ENCODE measurements at regions not wholly inside any gene's neighbourhood (a gene's known extent, or its start where the extent isn't known, plus 50 kb on each side); places are given as distances from the start of the nearest gene placed in this dataset.
"Not testable (repeated sequence)": the region's sequence is repeated elsewhere in the genome, so short reads cannot be mapped to it uniquely, and the experiment has no call there.

- Mint-ChIP-seq H3K9me3 (peaks cover 5% of the 10 kb centered on the region), H3K36me3 (ENCODE audit: low read depth) (no peaks in the 10 kb centered on the region), H3K4me3 (no peak overlapping the region), H3K4me1 (peaks cover 9% of the 10 kb centered on the region), H3K27ac (no peak overlapping the region), H3K27me3 (no peaks in the 10 kb centered on the region)
- no peak for DNase-seq
- ATAC-seq (ENCODE audit: low read depth), result no peak
- ChIA-PET CTCF (no interaction called here), POLR2A (no interaction called here)
- TF ChIP-seq CTCF (IDR thresholded peaks at IDR 0.05), result no peak
- intact Hi-C loops (cut with micrococcal nuclease), result no loop called here
These were observed 109.3 kb downstream of the TNFSF18 start for GRCh38 chr1:172941471-172941870.

- no peak for TF ChIP-seq CTCF (IDR thresholded peaks at IDR 0.05)
- ChIA-PET POLR2A (no interaction called here), CTCF (no interaction called here)
- Mint-ChIP-seq H3K27me3 (no peaks in the 10 kb centered on the region), H3K9me3 (peaks cover 5% of the 10 kb centered on the region), H3K4me3 (no peak overlapping the region), H3K4me1 (peaks cover 10% of the 10 kb centered on the region), H3K36me3 (ENCODE audit: low read depth) (no peaks in the 10 kb centered on the region), H3K27ac (no peak overlapping the region)
- DNase-seq (no peak), ATAC-seq (ENCODE audit: low read depth) (no peak)
- intact Hi-C loops (cut with micrococcal nuclease), result no loop called here
These were observed 108.8 kb downstream of the TNFSF18 start for GRCh38 chr1:172941945-172942344.

GRCh38 chr1:172943138-172943537 lies 107.6 kb downstream of the TNFSF18 start:
- DNase-seq; H3K9me3 Mint-ChIP-seq; H3K27me3 Mint-ChIP-seq; H3K36me3 Mint-ChIP-seq (ENCODE audit: low read depth); POLR2A ChIA-PET; ATAC-seq (ENCODE audit: low read depth); H3K4me3 Mint-ChIP-seq; H3K27ac Mint-ChIP-seq; CTCF ChIA-PET; intact Hi-C loops (cut with micrococcal nuclease): not testable (repeated sequence)
- H3K4me1 Mint-ChIP-seq, result peaks cover 14% of the 10 kb centered on the region

GRCh38 chr1:172944931-172945330 lies 105.8 kb downstream of the TNFSF18 start:
- no peak for TF ChIP-seq CTCF (IDR thresholded peaks at IDR 0.05)
- intact Hi-C loops (cut with micrococcal nuclease), result no loop called here
- H3K27ac Mint-ChIP-seq, result no peak overlapping the region
- DNase-seq (no peak), ATAC-seq (ENCODE audit: low read depth) (no peak)
- H3K4me3 Mint-ChIP-seq, result no peak overlapping the region
- peaks cover 5% of the 10 kb centered on the region for H3K9me3 Mint-ChIP-seq
- POLR2A ChIA-PET, result no interaction called here
- H3K4me1 Mint-ChIP-seq, result peaks cover 4% of the 10 kb centered on the region
- CTCF ChIA-PET, result no interaction called here
- H3K27me3 Mint-ChIP-seq, result no peaks in the 10 kb centered on the region
- H3K36me3 Mint-ChIP-seq (ENCODE audit: low read depth), result no peaks in the 10 kb centered on the region

- DNase-seq (no peak), ATAC-seq (ENCODE audit: low read depth) (no peak)
- H3K4me3 Mint-ChIP-seq, result no peak overlapping the region
- H3K36me3 Mint-ChIP-seq (ENCODE audit: low read depth), result no peaks in the 10 kb centered on the region
- H3K9me3 Mint-ChIP-seq, result peaks cover 5% of the 10 kb centered on the region
- intact Hi-C loops (cut with micrococcal nuclease), result no loop called here
- no peak for TF ChIP-seq CTCF (IDR thresholded peaks at IDR 0.05)
- CTCF ChIA-PET, result no interaction called here
- no peak overlapping the region for H3K27ac Mint-ChIP-seq
- peaks cover 6% of the 10 kb centered on the region for H3K4me1 Mint-ChIP-seq
- peaks cover 2% of the 10 kb centered on the region for H3K27me3 Mint-ChIP-seq
- POLR2A ChIA-PET, result no interaction called here
These were observed 103.8 kb downstream of the TNFSF18 start for GRCh38 chr1:172946814-172947507.

- Mint-ChIP-seq H3K27me3 (peaks cover 6% of the 10 kb centered on the region), H3K4me3 (no peak overlapping the region), H3K9me3 (peaks cover 2% of the 10 kb centered on the region), H3K27ac (no peak overlapping the region), H3K36me3 (ENCODE audit: low read depth) (no peaks in the 10 kb centered on the region), H3K4me1 (peaks cover 6% of the 10 kb centered on the region)
- CTCF ChIA-PET, result no interaction called here
- intact Hi-C loops (cut with micrococcal nuclease), result no loop called here
- POLR2A ChIA-PET, result no interaction called here
- TF ChIP-seq CTCF (IDR thresholded peaks at IDR 0.05), result no peak
- DNase-seq, result no peak
- no peak for ATAC-seq (ENCODE audit: low read depth)
These were observed 102.3 kb downstream of the TNFSF18 start for GRCh38 chr1:172948457-172948856.

All from activated B cell treated with CpG ODN at 0.5 μM for 24 hours (primary cell).